Body of pancreas (tissue), 4 donors: ENCODE measurements at regions not wholly inside any gene's neighbourhood (a gene's known extent, or its start where the extent isn't known, plus 50 kb on each side); places are given as distances from the start of the nearest gene placed in this dataset.

Source experiments
- ATAC-seq: fragments of 150-250 bp; one replicate; pipeline ENCODE4 v1.9.1; 2016
- DNase-seq, 4 donors: peaks; one replicate each; pipeline ENCODE4 v3.0.0-alpha.2; 2019
- H3K27ac ChIP-seq, 4 donors: fragments of 200-600 bp; sonication (generic); 1 replicate in 3 of 4; 2 replicates in 1 of 4; pipeline versions ENCODE4 v1.5.1 to v1.6.1; 2016 to 2019; ENCODE audit warnings: mild to moderate bottlenecking in 1 of 4, mixed read lengths in 1 of 4, moderate library complexity in 1 of 4
- H3K27me3 ChIP-seq, 2 donors: fragments of 200-600 bp; sonication (generic); one replicate each; pipeline ENCODE4 v1.6.0; 2016; ENCODE audit warnings: mild to moderate bottlenecking in 1 of 2
- H3K36me3 ChIP-seq, 2 donors: fragments of 200-600 bp; sonication (generic); replicated peaks in 1 of 2; 2 replicates each; pipeline ENCODE4 v1.5.1; 2016; ENCODE audit warnings: low read depth in 2 of 2; ENCODE audit not compliant: insufficient read depth in 1 of 2
- H3K4me1 ChIP-seq: fragments of 200-600 bp; sonication (generic); one replicate; pipeline ENCODE4 v1.6.0; 2016
- H3K4me3 ChIP-seq, 2 donors: fragments of 200-600 bp; sonication (generic); 1 replicate in 1 of 2; 2 replicates in 1 of 2; pipeline ENCODE4 v1.5.1; 2016 to 2019
- H3K9me3 ChIP-seq, 3 donors: fragments of 200-600 bp; sonication (generic); 1 replicate in 2 of 3; 2 replicates in 1 of 3; pipeline ENCODE4 v1.5.1; 2016
- CTCF ChIP-seq, 7 experiments: fragments of 450-650 bp in 4 of 7; fragments of 200-600 bp in 3 of 7; sonication (generic) in 3 of 7; IDR thresholded peaks; one replicate each; pipeline ENCODE4 v1.5.1; 2016 to 2019; ENCODE audit warnings: antibody characterized with exemption in 7 of 7
- POLR2A ChIP-seq, 3 donors: fragments of 450-650 bp; IDR thresholded peaks; one replicate each; pipeline ENCODE4 v1.6.1; 2016; ENCODE audit warnings: antibody characterized with exemption in 3 of 3, mild to moderate bottlenecking in 2 of 3
- WGBS, 2 donors: methylation state at CpG; one replicate each; pipeline ENCODE4 v1.1.5; 2017; 5-methylcytosine and 5-hydroxymethylcytosine counted together
- intact Hi-C: fragments of 100-400 bp; cut with DNase I; formaldehyde crosslinking; loops from one replicate; pipeline ENCODE4 v1.15.1; 2023

GRCh38 chr2:4576075-4576474, 872.7 kb downstream of the DCDC2C start:
- Histone ChIP-seq H3K9me3 (peaks cover 0 to 6% (median 0%) of the 10 kb centered on the region in 3 donors), H3K4me1 (no peaks in the 10 kb centered on the region), H3K36me3 (no peaks in the 10 kb centered on the region), H3K27ac (no peak overlapping the region), H3K27me3 (no peaks in the 10 kb centered on the region), H3K4me3 (no peak overlapping the region)
- DNase-seq (no peak), ATAC-seq (no peak)
- TF ChIP-seq POLR2A (IDR thresholded peaks at IDR 0.05) (no peak), CTCF (IDR thresholded peaks at IDR 0.05) (no peak)
- WGBS, 2 donors: 42 to 60% methylated on average over 1 of the region's 1 CpG
- intact Hi-C loops: no loop called here

GRCh38 chr2:4579977-4580376, 876.6 kb downstream of the DCDC2C start:
- ATAC-seq (no peak), DNase-seq (no peak)
- Histone ChIP-seq H3K36me3 (no peaks in the 10 kb centered on the region), H3K27me3 (no peaks in the 10 kb centered on the region), H3K27ac (no peak overlapping the region), H3K4me3 (no peak overlapping the region), H3K9me3 (peaks cover 0 to 6% (median 0%) of the 10 kb centered on the region in 3 donors), H3K4me1 (no peaks in the 10 kb centered on the region)
- WGBS, 2 donors: 50 to 55% methylated on average over 3 of the region's 3 CpGs
- TF ChIP-seq CTCF (IDR thresholded peaks at IDR 0.05) (no peak), POLR2A (IDR thresholded peaks at IDR 0.05) (no peak)
- intact Hi-C loops: no loop called here

- Histone ChIP-seq H3K36me3 (no peaks in the 10 kb centered on the region), H3K27me3 (no peaks in the 10 kb centered on the region), H3K9me3 (no peaks in the 10 kb centered on the region), H3K4me1 (no peaks in the 10 kb centered on the region), H3K4me3 (no peak overlapping the region), H3K27ac (no peak overlapping the region)
- TF ChIP-seq CTCF (IDR thresholded peaks at IDR 0.05) (no peak), POLR2A (IDR thresholded peaks at IDR 0.05) (no peak)
- ATAC-seq (no peak), DNase-seq (no peak)
- intact Hi-C loops: no loop called here
- 58 to 66% methylated on average over 3 of the region's 3 CpGs for WGBS, 2 donors
Measured at GRCh38 chr2:4585057-4585635, 881.8 kb downstream of the DCDC2C start.

GRCh38 chr2:4588606-4589005, 885.2 kb downstream of the DCDC2C start:
- no peaks in the 10 kb centered on the region for H3K27me3 ChIP-seq

More at GRCh38 chr2:4588606-4589005, 885.2 kb downstream of the DCDC2C start:
- Histone ChIP-seq H3K4me1 (no peaks in the 10 kb centered on the region), H3K36me3 (no peaks in the 10 kb centered on the region), H3K4me3 (no peak overlapping the region), H3K9me3 (no peaks in the 10 kb centered on the region), H3K27ac (no peak overlapping the region)
- DNase-seq (no peak), ATAC-seq (no peak)
- intact Hi-C loops: no loop called here
- TF ChIP-seq POLR2A (IDR thresholded peaks at IDR 0.05) (no peak), CTCF (IDR thresholded peaks at IDR 0.05) (no peak)
- WGBS, 2 donors: 53 to 60% methylated on average over 2 of the region's 2 CpGs
